H1 (cell line): ENCODE measurements at regions not wholly inside any gene's neighbourhood (a gene's known extent, or its start where the extent isn't known, plus 50 kb on each side); places are given as distances from the start of the nearest gene placed in this dataset.
A peak's percentile ranks its signal among the peaks of the same experiment; 100 is the strongest.

Source experiments
- CTCF ChIA-PET: fragments of 300-600 bp; sonication (Branson Sonifier 250); formaldehyde crosslinking; loops from one replicate; lab custom pipeline; 2021; ENCODE audit not compliant: partially characterized antibody; lab: Charles Lee
- POLR2A ChIA-PET: fragments of 300-600 bp; sonication (Branson Sonifier 250); formaldehyde crosslinking; loops from one replicate; lab custom pipeline; 2021; ENCODE audit warnings: inconsistent platforms; ENCODE audit not compliant: partially characterized antibody; lab: Charles Lee
- DNase-seq, 2 experiments: peaks; one replicate each; pipeline versions ENCODE4 v3.0.0 to v3.0.0-alpha.2; 2010 to 2022; ENCODE audit warnings: low spot score in 2 of 2, low read depth in 1 of 2, mixed read lengths in 1 of 2
- FAIRE-seq: peaks from 2 replicates; lab custom pipeline; 2011; peaks lifted over from hg19 to GRCh38; lab: Jason Lieb, UNC
- H2AFZ ChIP-seq: 2 replicates; pipeline ENCODE4 v1.8.1; 2012; ENCODE audit warnings: low read length, inconsistent platforms
- H2AK5ac ChIP-seq: 2 replicates; pipeline ENCODE4 v1.6.1; 2013; ENCODE audit warnings: low read depth, low read length
- H2BK120ac ChIP-seq: replicated peaks from 2 replicates; pipeline ENCODE3; 2013; ENCODE audit warnings: low read depth, low read length, inconsistent platforms
- H2BK12ac ChIP-seq: 2 replicates; pipeline ENCODE4 v1.6.1; 2013; ENCODE audit warnings: low read depth, low read length
- H2BK15ac ChIP-seq: 2 replicates; pipeline ENCODE4 v1.6.1; 2013; ENCODE audit warnings: low read length
- H2BK20ac ChIP-seq: 2 replicates; pipeline ENCODE4 v1.6.1; 2013; ENCODE audit warnings: low read length
- H2BK5ac ChIP-seq: 2 replicates; pipeline ENCODE4 v1.6.1; 2013; ENCODE audit warnings: low read depth, low read length
- H3K14ac ChIP-seq: 2 replicates; pipeline ENCODE4 v1.6.1; 2013; ENCODE audit warnings: inconsistent platforms; ENCODE audit not compliant: insufficient read length
- H3K18ac ChIP-seq: 2 replicates; pipeline ENCODE4 v1.6.1; 2013; ENCODE audit warnings: low read length; ENCODE audit errors: extremely low read depth
- H3K23ac ChIP-seq: 2 replicates; pipeline ENCODE4 v1.6.1; 2013; ENCODE audit warnings: inconsistent platforms; ENCODE audit not compliant: insufficient read length
- H3K23me2 ChIP-seq: 2 replicates; pipeline ENCODE4 v1.6.1; 2013; ENCODE audit warnings: low read depth, low read length
- H3K27ac ChIP-seq: 2 replicates; pipeline ENCODE4 v1.6.1; 2011; ENCODE audit warnings: low read depth, low read length, inconsistent platforms
- H3K27me3 ChIP-seq, 4 experiments: replicated peaks in 1 of 4; 1 replicate in 1 of 4; 2 replicates in 3 of 4; pipeline versions ENCODE4 v1.6.1 to v1.8.1; 2011 to 2013; ENCODE audit warnings: low read length in 3 of 4, mild to moderate bottlenecking in 3 of 4, inconsistent platforms in 2 of 4, mixed read lengths in 2 of 4, moderate library complexity in 1 of 4; ENCODE audit not compliant: control insufficient read depth in 3 of 4, insufficient read depth in 3 of 4; ENCODE audit errors: extremely low read depth in 1 of 4
- H3K36me3 ChIP-seq, 4 experiments: 2 replicates each; pipeline versions ENCODE4 v1.6.1 to v1.8.1; 2011 to 2013; ENCODE audit warnings: mild to moderate bottlenecking in 4 of 4, low read length in 3 of 4, moderate library complexity in 2 of 4, control low read depth in 1 of 4, inconsistent platforms in 1 of 4; ENCODE audit not compliant: insufficient read depth in 4 of 4, control insufficient read depth in 2 of 4
- H3K4ac ChIP-seq: replicated peaks from 2 replicates; pipeline ENCODE3; 2013; ENCODE audit warnings: low read length, low read depth, mixed read lengths, inconsistent platforms; ENCODE audit not compliant: insufficient read length
- H3K4me1 ChIP-seq, 4 experiments: replicated peaks in 1 of 4; 1 replicate in 1 of 4; 2 replicates in 3 of 4; pipeline versions ENCODE4 v1.6.1 to v1.8.1; 2011 to 2013; ENCODE audit warnings: low read length in 3 of 4, inconsistent platforms in 2 of 4, mixed read lengths in 1 of 4; ENCODE audit not compliant: insufficient read depth in 4 of 4, control insufficient read depth in 3 of 4
- H3K4me2 ChIP-seq, 2 experiments: 2 replicates each; pipeline versions ENCODE4 v1.6.1 to v1.8.1; 2011 to 2013; ENCODE audit warnings: low read depth in 2 of 2, low read length in 2 of 2, control low read depth in 1 of 2, inconsistent platforms in 1 of 2, mild to moderate bottlenecking in 1 of 2; ENCODE audit not compliant: insufficient read depth in 1 of 2
- H3K4me3 ChIP-seq, 4 experiments: fragments of 200-600, 300-600 bp in 1 of 4; sonication (generic), shearing (Covaris generic), sonication (Bioruptor Twin) in 1 of 4; 2 replicates each; pipeline versions ENCODE4 v1.5.1 to v1.8.1; 2011 to 2016; ENCODE audit warnings: low read length in 4 of 4, low read depth in 3 of 4, control low read depth in 2 of 4, inconsistent platforms in 2 of 4, mild to moderate bottlenecking in 2 of 4, mixed read lengths in 1 of 4, moderate library complexity in 1 of 4; ENCODE audit not compliant: insufficient read depth in 2 of 4; ENCODE audit errors: extremely low read depth in 1 of 4
- H3K56ac ChIP-seq: replicated peaks from 2 replicates; pipeline ENCODE3; 2013; ENCODE audit warnings: low read depth, mild to moderate bottlenecking, mixed read lengths, low read length, inconsistent platforms; ENCODE audit not compliant: insufficient read length
- H3K79me1 ChIP-seq: 2 replicates; pipeline ENCODE4 v1.6.1; 2013; ENCODE audit warnings: low read depth, low read length, control low read depth
- H3K79me2 ChIP-seq, 2 experiments: 2 replicates each; pipeline versions ENCODE4 v1.6.1 to v1.8.1; 2012 to 2013; ENCODE audit warnings: low read length in 2 of 2, mild to moderate bottlenecking in 2 of 2, inconsistent platforms in 1 of 2; ENCODE audit not compliant: insufficient read depth in 2 of 2, control insufficient read depth in 1 of 2
- H3K9ac ChIP-seq, 4 experiments: replicated peaks in 1 of 4; 1 replicate in 1 of 4; 2 replicates in 3 of 4; pipeline versions ENCODE4 v1.6.1 to v1.8.1; 2011 to 2013; ENCODE audit warnings: low read depth in 3 of 4, low read length in 3 of 4, control low read depth in 2 of 4, mild to moderate bottlenecking in 2 of 4, moderate library complexity in 2 of 4, inconsistent platforms in 1 of 4; ENCODE audit errors: extremely low read depth in 1 of 4
- H3K9me3 ChIP-seq, 2 experiments: 2 replicates each; pipeline versions ENCODE4 v1.6.1 to v1.8.1; 2012 to 2013; ENCODE audit warnings: mild to moderate bottlenecking in 2 of 2, moderate library complexity in 2 of 2, control low read depth in 1 of 2, inconsistent platforms in 1 of 2, low read depth in 1 of 2, low read length in 1 of 2, mixed read lengths in 1 of 2; ENCODE audit not compliant: insufficient read depth in 2 of 2
- H4K20me1 ChIP-seq, 2 experiments: replicated peaks in 1 of 2; 2 replicates each; pipeline versions ENCODE3 to v1.8.1; 2011 to 2013; ENCODE audit warnings: inconsistent platforms in 2 of 2, low read length in 2 of 2, mild to moderate bottlenecking in 1 of 2; ENCODE audit not compliant: insufficient read depth in 2 of 2, control insufficient read depth in 1 of 2
- H4K5ac ChIP-seq: 2 replicates; pipeline ENCODE4 v1.6.1; 2013; ENCODE audit warnings: low read length, low read depth, mixed read lengths, inconsistent platforms; ENCODE audit not compliant: insufficient read length
- H4K8ac ChIP-seq: 2 replicates; pipeline ENCODE4 v1.8.0; 2013; ENCODE audit warnings: mild to moderate bottlenecking, moderate library complexity, low read length, inconsistent platforms; ENCODE audit not compliant: insufficient read depth; ENCODE audit errors: extremely low read depth
- H4K91ac ChIP-seq: replicated peaks from 2 replicates; pipeline ENCODE3; 2013; ENCODE audit warnings: low read length, mixed read lengths, inconsistent platforms; ENCODE audit not compliant: insufficient read length
- TBP ChIP-seq: IDR thresholded peaks from 2 replicates; pipeline ENCODE4 v1.6.1; 2011; ENCODE audit warnings: low read depth, low read length, improper control_type of control experiment
- WGBS, 2 experiments: shearing (Covaris generic) in 1 of 2; methylation state at CpG; one replicate each; pipeline versions ENCODE4 v1.1.6 to v1.1.7; 2013 to 2015; ENCODE audit warnings: low lambda C conversion rate in 2 of 2, mixed read lengths in 2 of 2, inconsistent platforms in 1 of 2, low coverage in 1 of 2, missing lambda C conversion rate in 1 of 2; ENCODE audit not compliant: insufficient replicate concordance in 2 of 2, insufficient coverage in 1 of 2, insufficient read length in 1 of 2; ENCODE audit errors: extremely low coverage in 1 of 2, missing lambda C conversion rate in 1 of 2; 5-methylcytosine and 5-hydroxymethylcytosine counted together
- TF ChIP-seq, protein P1 (sequence below): IDR thresholded peaks from 2 replicates; pipeline ENCODE4 v1.6.1; 2012; ENCODE audit warnings: inconsistent platforms

DNA sequence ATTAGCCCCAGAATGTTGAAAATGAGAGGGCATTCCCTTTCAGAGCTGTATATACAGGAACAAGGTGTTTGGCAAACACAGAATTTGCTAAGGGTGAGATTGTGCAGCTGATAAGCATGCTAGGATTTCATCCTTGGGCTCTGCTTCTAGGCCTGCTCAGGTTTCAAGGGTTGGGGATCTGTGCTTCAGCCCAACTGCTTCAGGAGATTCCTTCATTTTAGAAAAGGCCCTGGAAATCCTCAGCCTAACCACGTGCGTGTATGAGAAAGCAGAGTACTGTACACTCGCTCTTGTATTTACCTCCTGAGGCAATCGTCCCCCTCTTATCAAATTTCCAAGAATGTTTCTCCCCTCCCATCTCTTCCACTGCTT lies 291.6 kb upstream of the ARGLU1 start:
- Histone ChIP-seq H2BK120ac (peak overlapping the region; percentile 98), H3K79me2 (no peaks in the 10 kb centered on the region), H3K27me3 (no peaks in the 10 kb centered on the region), H4K20me1 (no peaks in the 10 kb centered on the region), H3K14ac (peak overlapping the region; percentile 20), H3K79me1 (no peaks in the 10 kb centered on the region), H3K23me2 (no peaks in the 10 kb centered on the region), H4K5ac (peak overlapping the region; percentile 77), H3K56ac (peak overlapping the region; percentile 18), H3K23ac (no peak overlapping the region), H2AK5ac (peak overlapping the region; percentile 84; the same call in 1 of the 2 replicates), H2BK12ac (peak overlapping the region; percentile 96), H3K9me3 (no peaks in the 10 kb centered on the region), H2AFZ (peak overlapping the region; percentile 43; the same call in 1 of the 2 replicates), H3K4me2 (peak overlapping the region; percentile 49 to 65), H4K91ac (peak overlapping the region; percentile 88), H3K18ac (peak overlapping the region; percentile 91), H3K9ac (peak overlapping the region in 3 of 4 experiments; percentile 34 to 54 (median 49); a peak in 4 of 7 replicates), H4K8ac (no peak overlapping the region), H2BK20ac (peak overlapping the region; percentile 97), H2BK15ac (no peak overlapping the region), H3K4me1 (peaks cover 7 to 19% (median 15%) of the 10 kb centered on the region in 4 experiments; a peak in 6 of 7 replicates), H3K4ac (peak overlapping the region; percentile 69), H3K4me3 (peak overlapping the region in 2 of 4 experiments; percentile 5 to 38; a peak in 1 of 8 replicates), H2BK5ac (peak overlapping the region; percentile 98), H3K36me3 (no peaks in the 10 kb centered on the region), H3K27ac (peak overlapping the region; percentile 92)
- POLR2A ChIA-PET, result interaction anchor here (0.8 to 1.4 kb wide), 9 partner anchors 8 to 324 kb away, joined by 3 to 8 read pairs (median 3); partner anchors contain the start of gene EFNB2
- TF ChIP-seq, protein P1, sequence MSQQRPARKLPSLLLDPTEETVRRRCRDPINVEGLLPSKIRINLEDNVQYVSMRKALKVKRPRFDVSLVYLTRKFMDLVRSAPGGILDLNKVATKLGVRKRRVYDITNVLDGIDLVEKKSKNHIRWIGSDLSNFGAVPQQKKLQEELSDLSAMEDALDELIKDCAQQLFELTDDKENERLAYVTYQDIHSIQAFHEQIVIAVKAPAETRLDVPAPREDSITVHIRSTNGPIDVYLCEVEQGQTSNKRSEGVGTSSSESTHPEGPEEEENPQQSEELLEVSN, result 0 out of 2 replicates have a peak, but pooled peaks have one; percentile 14
- no peak for TF ChIP-seq TBP
- CTCF ChIA-PET, result interaction anchor here (0.7 kb wide), 1 partner anchor 29 kb away, joined by 3 read pairs; no protein-coding TSS in a partner anchor
- DNase-seq (no peak), FAIRE-seq (peak; percentile 19)
- WGBS, 2 experiments, result 11% methylated on average over 4 of the region's 4 CpGs; no CpG with 5 or more reads in 1 of the 2 experiments
